ENCODE measurements at regions not wholly inside any gene's neighbourhood (a gene's known extent, or its start where the extent isn't known, plus 50 kb on each side); places are given as distances from the start of the nearest gene placed in this dataset.

- Histone ChIP-seq H3K9me3 (ENCODE audit: insufficient read depth, low read length) (no peaks in the 10 kb centered on the region), H3K9me2 (replicated peaks; ENCODE audit: insufficient read depth, low read length) (no peaks in the 10 kb centered on the region), H3K36me3 (ENCODE audit: low read length) (no peaks in the 10 kb centered on the region), H4K20me1 (ENCODE audit: low read depth, low read length) (no peaks in the 10 kb centered on the region), H3K79me2 (ENCODE audit: insufficient read depth, low read length) (no peaks in the 10 kb centered on the region), H3K4me2 (ENCODE audit: low read depth, low read length, poor library complexity, severe bottlenecking) (no peak overlapping the region), H3K4me3 (ENCODE audit: insufficient read depth, low read length, poor library complexity, severe bottlenecking) (no peak overlapping the region), H3K9ac (ENCODE audit: low read length) (no peak overlapping the region), H3K27me3 (ENCODE audit: low read length) (no peaks in the 10 kb centered on the region), H3K27ac (ENCODE audit: low read depth, low read length) (no peak overlapping the region), H2AFZ (ENCODE audit: low read depth, low read length, severe bottlenecking) (no peak overlapping the region), H3F3A (ENCODE audit: insufficient read depth) (no peaks in the 10 kb centered on the region)
- TF ChIP-seq CTCF (IDR thresholded peaks at IDR 0.05; ENCODE audit: insufficient read depth, low read length, poor library complexity, severe bottlenecking) (no peak), EZH2phosphoT487 (conservative IDR thresholded peaks at IDR 0.05; ENCODE audit: low read length) (no peak)
Observed at GRCh38 chr2:65880436-65880835, 448.0 kb upstream of the SPRED2 start.

GRCh38 chr2:65878011-65878340, 445.6 kb upstream of the SPRED2 start:
- TF ChIP-seq CTCF (IDR thresholded peaks at IDR 0.05; ENCODE audit: insufficient read depth, low read length, poor library complexity, severe bottlenecking) (no peak), EZH2phosphoT487 (conservative IDR thresholded peaks at IDR 0.05; ENCODE audit: low read length) (no peak)
- no peak overlapping the region for H3K9ac ChIP-seq (ENCODE audit: low read length)
- no peak overlapping the region for H2AFZ ChIP-seq (ENCODE audit: low read depth, low read length, severe bottlenecking)
- no peak overlapping the region for H3K4me3 ChIP-seq (ENCODE audit: insufficient read depth, low read length, poor library complexity, severe bottlenecking)
- H3K27me3 ChIP-seq (ENCODE audit: low read length) = no peaks in the 10 kb centered on the region
- no peaks in the 10 kb centered on the region for H3K36me3 ChIP-seq (ENCODE audit: low read length)
- no peaks in the 10 kb centered on the region for H3K79me2 ChIP-seq (ENCODE audit: insufficient read depth, low read length)
- no peak overlapping the region for H3K4me2 ChIP-seq (ENCODE audit: low read depth, low read length, poor library complexity, severe bottlenecking)
- H3K9me3 ChIP-seq (ENCODE audit: insufficient read depth, low read length) = no peaks in the 10 kb centered on the region
- H3F3A ChIP-seq (ENCODE audit: insufficient read depth) = no peaks in the 10 kb centered on the region
- no peaks in the 10 kb centered on the region for H3K9me2 ChIP-seq (replicated peaks; ENCODE audit: insufficient read depth, low read length)
- H4K20me1 ChIP-seq (ENCODE audit: low read depth, low read length) = no peaks in the 10 kb centered on the region
- H3K27ac ChIP-seq (ENCODE audit: low read depth, low read length) = no peak overlapping the region

DNA sequence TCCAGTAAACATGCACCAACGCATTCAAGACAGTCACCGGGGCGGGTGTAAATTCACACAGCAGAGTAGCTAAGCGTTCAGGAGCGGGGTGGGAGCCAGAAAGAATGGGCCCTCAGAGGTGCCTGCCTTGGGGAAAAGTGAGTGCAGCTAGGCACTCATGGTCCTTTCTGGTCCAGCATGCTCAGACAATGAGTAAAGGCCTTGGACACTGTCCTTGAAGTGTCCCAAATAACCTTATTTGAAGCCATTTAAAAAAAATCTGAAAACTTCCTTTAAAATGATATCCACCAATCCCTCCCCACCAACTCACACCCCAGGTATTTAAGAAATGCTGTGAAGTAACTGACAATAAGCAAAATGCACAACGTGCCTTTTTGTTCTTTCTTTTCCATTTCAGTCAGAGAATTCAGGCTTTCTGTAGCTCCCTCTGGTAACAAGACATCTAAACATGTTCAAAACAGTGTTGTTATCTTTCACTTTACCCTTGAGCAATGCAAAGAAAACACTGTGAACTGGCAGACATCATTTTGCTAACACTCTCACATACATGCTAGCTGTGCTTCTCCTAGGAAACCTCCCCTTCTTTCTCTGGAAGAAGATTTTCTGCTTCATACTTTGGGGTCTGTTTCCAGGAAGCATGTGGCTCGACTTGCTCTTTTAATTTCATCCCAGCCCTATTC, 445.1 kb upstream of the SPRED2 start:
- H3K9ac ChIP-seq (ENCODE audit: low read length) = no peak overlapping the region
- H3K4me2 ChIP-seq (ENCODE audit: low read depth, low read length, poor library complexity, severe bottlenecking) = no peak overlapping the region
- no peaks in the 10 kb centered on the region for H3K79me2 ChIP-seq (ENCODE audit: insufficient read depth, low read length)
- no peak overlapping the region for H3K4me3 ChIP-seq (ENCODE audit: insufficient read depth, low read length, poor library complexity, severe bottlenecking)
- no peak overlapping the region for H2AFZ ChIP-seq (ENCODE audit: low read depth, low read length, severe bottlenecking)
- H3K27ac ChIP-seq (ENCODE audit: low read depth, low read length) = no peak overlapping the region
- H3K9me2 ChIP-seq (replicated peaks; ENCODE audit: insufficient read depth, low read length) = no peaks in the 10 kb centered on the region
- H3K27me3 ChIP-seq (ENCODE audit: low read length) = no peaks in the 10 kb centered on the region
- no peaks in the 10 kb centered on the region for H3K9me3 ChIP-seq (ENCODE audit: insufficient read depth, low read length)
- TF ChIP-seq EZH2phosphoT487 (conservative IDR thresholded peaks at IDR 0.05; ENCODE audit: low read length) = no peak
- no peak for TF ChIP-seq CTCF (IDR thresholded peaks at IDR 0.05; ENCODE audit: insufficient read depth, low read length, poor library complexity, severe bottlenecking)
- no peaks in the 10 kb centered on the region for H4K20me1 ChIP-seq (ENCODE audit: low read depth, low read length)
- H3K36me3 ChIP-seq (ENCODE audit: low read length) = no peaks in the 10 kb centered on the region
- H3F3A ChIP-seq (ENCODE audit: insufficient read depth) = no peaks in the 10 kb centered on the region
